HG03159 (cell line): ENCODE measurements at regions not wholly inside any gene's neighbourhood (a gene's known extent, or its start where the extent isn't known, plus 50 kb on each side); places are given as distances from the start of the nearest gene placed in this dataset.
"Not testable (repeated sequence)": the region's sequence is repeated elsewhere in the genome, so short reads cannot be mapped to it uniquely, and the experiment has no call there.

Source experiments
- ATAC-seq: cut with Tn5 transposase; IDR thresholded peaks from one replicate; pipeline ENCODE4 v1.9.1; 2021; ENCODE audit warnings: mild to moderate bottlenecking, moderate library complexity; ENCODE audit not compliant: unreplicated experiment

DNA sequence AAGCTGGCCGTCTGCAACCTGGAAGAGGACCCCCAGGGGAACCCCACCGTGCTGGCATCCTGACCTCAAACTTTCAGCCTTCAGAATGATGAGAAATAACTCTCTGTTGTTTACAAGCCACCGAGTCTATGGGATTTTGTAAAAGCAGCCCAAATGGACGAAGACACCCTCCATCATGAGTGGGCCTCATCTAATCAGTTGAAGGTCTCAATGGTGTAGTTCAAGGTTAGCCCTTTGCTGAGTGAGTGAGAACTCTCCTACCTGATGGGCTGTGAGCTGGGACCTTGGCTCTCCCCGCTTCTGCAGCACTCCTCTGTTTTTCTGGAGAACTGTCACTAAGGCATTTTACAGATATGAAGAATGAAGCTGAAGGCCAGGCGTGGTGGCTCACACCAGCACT is 325.9 kb upstream of the TNRC6C start:
- ATAC-seq, result no peak

- no peak for ATAC-seq
Measured at GRCh38 chr17:77634710-77635109, 323.8 kb upstream of the TNRC6C start.

- no peak for ATAC-seq
Measured at GRCh38 chr17:77635176-77635575, 323.3 kb upstream of the TNRC6C start.

DNA sequence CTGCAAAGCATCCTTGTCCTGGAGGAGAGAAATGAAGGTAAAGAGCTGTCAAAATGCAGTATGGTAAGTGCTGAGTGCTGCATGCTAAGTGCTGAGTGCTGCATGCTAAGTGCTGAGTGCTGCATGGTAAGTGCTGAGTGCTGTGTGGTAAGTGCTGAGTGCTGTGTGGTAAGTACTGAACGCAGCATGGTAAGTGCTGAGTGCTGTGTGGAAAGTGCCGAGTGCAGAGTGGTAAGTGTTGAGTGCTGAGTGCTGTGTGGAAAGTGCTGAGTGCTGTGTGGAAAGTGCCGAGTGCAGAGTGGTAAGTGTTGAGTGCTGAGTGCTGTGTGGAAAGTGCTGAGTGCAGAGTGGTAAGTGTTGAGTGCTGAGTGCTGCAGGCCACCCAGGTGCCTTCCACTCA is 322.7 kb upstream of the TNRC6C start:
- ATAC-seq, result not testable (repeated sequence)

GRCh38 chr17:77636835-77637817 is 321.4 kb upstream of the TNRC6C start:
- ATAC-seq, result no peak

DNA sequence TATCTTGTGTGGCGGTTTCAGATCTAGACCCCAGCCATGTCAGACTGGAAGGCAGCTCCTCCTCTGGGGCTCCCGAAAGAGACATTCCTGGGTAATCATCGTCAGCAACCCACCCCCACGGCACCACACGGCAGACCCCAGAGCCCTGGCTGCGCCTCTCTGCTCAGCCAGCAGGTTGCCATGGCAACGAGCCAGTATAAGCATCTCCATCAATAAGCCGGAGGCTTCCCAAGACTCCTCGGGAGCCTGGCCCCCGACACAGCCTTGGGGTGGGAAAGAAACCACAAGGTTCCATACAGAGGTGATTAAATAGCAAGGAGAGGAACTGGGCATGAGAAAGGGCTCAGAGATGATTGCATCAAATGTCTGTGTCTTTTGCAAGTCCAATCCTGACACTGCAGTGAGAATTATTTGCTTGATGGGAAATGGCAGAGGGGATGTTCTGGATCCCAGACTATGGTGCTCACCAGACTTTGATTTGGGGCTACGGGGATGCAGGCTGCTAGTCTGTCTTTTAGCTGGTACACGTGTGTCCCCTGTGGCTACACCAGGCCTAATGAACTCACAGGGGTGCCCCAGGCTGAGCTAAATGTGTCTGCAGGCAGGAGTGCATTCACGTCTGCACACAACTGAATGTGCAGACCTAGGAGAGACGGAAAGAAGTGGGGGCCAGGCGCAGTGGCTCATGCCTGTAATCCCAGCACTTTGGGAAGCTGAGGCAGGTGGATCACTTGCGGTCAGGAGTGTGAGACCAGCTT is 320.5 kb upstream of the TNRC6C start:
- no peak for ATAC-seq

DNA sequence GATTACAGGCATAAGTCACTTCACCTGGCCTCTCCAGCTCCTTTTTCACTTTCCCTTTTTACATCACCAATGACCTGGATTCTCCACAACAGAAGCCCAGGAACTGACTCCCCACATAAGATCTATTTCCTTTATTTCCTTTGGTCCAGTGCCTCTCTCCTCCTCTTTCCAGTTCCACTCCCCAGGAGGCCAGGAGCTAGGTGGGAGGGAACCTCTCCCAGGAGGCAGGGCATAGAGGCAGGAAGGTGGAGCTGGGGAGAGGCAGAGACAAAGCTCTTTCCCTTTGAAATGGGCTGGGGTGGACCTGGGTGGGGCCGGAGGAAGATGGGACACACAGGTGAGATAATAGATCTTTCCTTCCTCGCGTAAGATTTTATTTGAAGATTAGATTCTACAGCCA is 318.3 kb upstream of the TNRC6C start:
- ATAC-seq, result no peak

DNA sequence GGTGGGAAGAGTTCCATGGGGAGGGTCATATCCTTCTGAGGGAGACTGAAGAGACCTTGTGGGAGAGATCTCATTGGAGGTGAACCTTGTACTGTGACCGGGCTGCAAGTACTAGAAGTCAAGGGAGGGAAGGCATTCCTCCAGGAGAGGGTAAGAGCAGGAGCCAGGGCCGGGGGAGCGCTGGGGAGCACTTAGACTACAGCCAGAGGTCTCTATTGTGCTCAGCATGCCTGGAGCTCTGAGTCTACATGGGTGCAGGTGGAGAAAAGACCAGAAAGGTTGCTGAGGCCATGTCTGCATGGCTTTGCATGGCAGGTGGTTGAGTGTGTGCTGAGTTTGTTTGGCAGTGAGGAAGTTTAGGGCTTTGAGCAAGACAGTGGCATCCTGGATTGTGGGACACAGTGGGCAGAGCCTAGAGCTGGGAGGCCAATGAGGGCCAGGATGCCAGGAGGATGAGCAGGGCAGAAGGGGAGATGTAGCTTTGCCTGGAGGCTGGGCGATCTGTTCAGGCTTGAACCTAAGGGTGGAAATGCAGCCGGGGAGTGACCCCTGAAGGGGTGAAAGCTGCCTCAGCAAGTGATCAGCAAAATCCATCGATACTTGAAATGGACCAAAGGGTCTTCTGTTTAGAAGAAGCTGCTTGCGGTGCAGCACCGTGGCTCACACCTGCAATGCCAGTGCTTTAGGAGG is 317.4 kb upstream of the TNRC6C start:
- ATAC-seq, result no peak

DNA sequence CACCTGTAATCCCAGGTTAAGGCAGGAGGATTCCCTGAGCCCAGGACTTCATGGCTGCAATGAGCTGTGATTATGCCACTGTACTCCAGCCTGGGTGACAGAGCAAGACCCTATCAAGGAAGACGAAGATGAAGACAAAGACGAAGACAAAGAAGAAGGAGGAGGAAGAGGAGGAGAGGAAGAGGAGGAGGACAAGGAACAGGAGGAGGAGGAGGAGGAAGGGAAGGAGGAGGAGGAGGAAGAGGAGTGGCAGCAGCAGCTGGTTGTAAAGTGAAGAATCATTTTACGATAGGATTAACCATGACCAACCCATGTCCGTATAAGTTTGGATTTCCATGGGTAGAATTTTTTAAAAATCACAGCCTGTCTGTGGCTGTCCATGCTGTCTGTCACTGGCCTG is 316.8 kb upstream of the TNRC6C start:
- no peak for ATAC-seq

DNA sequence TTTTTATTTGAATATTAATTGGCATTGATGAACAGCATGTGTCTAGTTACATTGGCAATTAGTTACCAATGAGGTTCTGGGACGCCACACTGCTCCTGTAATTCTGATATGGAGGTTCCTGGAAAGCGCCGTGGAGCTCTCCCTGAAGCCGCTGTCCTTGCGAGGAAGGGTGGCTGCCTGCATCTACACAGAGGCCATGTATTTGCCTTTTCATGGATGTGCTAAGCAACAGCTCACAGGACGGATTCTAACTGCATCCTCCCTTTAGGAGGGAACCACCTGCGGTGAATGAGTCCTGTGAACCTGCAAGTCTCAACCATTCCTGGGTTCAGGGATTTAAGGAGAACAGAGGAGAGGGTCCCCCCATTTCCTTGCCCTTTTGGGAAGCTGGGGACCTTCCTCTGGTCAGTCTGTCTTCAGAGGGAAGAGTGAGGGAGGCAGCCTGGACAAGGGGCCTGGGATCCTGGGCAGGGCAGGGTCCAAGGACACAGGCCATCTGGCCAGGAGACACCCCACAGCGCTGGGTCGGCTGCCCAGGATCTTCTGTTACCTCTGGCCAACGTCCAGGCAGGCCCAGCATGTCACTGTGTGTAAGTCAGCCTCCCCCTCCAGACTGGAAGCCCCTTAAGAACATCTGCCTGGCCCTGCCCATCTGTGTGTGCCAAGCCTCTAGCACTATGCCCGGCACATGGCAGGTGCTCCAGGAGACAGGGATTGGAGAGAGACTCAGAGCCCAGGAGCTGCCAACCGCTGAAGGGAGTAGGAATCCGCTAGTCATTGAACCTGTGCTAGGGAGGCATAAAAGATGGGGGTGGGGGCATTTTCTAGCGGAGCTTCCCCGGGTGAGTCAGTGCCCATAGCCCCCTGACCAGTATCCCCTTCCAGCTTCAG is 314.1 kb upstream of the TNRC6C start:
- ATAC-seq, result no peak

DNA sequence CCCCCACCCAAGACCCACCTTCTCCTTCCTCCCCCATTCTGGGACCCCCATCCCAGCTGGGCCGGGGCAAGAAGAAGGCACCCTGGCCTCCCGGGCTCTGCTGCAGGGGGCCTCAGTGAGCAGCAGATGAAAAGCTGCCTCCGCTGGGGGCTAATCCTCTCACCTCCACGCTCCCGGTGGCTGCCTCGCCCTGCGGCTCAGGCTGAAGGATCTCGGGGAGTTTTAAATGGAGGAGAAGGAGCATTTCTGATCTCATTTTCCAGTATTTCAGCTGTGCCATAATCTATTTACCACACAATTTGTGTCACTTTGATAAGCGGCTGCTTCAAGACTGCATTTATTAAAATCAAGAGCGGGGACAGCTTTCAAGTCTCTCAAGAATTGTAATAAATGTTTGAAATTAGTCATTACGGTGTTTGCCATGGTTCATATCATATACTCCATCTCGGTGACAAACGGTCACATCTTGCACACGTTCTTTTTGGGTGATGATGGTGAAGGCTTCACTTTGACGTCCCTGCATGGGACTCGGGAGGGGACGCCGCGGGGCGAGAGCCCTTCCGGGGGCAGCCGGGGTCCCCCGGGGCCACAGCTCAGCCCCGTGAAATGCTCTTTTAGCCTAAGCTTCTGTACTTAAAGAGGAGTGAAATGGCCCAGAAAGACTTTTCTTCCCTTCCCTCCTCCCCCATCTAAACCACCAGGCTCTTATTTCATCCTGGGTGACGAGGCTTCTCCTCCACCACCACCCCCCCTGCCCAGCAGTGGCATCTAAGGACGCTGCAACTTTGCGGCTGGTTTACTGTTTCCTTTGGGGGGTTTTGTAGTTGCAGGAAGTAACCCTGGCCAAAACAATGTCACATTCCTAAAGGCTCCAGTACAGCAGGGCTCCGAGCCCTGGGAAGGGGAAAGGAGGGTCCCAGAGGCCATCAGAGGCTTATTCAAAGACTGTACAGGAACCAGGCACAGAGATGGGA is 313.1 kb upstream of the TNRC6C start:
- no peak for ATAC-seq

GRCh38 chr17:77646046-77646430 is 312.5 kb upstream of the TNRC6C start:
- ATAC-seq, result no peak

- no peak for ATAC-seq
Measured at GRCh38 chr17:77647531-77647930, 311.0 kb upstream of the TNRC6C start.

DNA sequence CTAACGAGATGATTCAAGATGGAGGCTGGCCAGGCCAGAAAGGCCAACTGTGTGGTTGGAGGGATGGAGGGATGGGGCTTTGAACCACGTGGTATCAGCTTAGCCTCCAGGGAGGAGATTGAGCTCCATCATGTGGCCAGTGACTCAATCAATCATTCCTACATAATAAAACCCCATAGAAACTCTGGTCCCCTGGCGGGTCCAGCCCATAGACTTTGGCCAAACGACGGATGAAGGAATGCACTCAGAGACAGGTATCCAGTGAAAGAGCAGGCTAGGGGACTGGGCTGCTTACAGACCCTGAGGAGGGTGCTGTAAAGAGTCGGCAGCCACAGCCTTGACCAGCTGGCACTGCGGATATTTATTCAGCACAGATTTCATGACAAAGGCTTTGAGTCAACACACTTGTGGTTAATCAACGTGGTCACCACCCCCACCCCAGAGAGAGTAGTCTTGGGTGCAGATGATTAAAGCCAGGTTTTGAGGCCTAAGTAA is 308.7 kb upstream of the TNRC6C start:
- ATAC-seq, result no peak

DNA sequence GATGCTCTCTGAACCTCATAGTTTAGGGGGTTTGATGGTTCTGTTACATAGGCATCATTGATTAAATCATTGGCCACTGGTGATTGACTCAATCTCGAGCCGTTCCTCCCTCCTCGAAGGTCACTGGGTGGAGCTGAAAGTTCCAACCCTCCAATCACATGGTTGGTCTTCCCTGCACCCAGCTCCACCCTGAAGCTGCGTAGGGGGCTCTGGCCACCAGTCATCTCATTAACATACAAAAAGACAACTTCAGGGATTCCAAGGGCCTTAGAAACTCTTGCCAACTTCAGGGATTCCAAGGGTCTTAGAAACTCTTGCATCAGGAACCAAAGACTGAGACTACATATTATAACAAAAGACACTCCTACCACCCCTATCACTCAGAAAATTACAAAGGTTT is 306.5 kb upstream of the TNRC6C start:
- no peak for ATAC-seq

- no peak for ATAC-seq
Measured at GRCh38 chr17:77654296-77654695, 304.2 kb upstream of the TNRC6C start.

DNA sequence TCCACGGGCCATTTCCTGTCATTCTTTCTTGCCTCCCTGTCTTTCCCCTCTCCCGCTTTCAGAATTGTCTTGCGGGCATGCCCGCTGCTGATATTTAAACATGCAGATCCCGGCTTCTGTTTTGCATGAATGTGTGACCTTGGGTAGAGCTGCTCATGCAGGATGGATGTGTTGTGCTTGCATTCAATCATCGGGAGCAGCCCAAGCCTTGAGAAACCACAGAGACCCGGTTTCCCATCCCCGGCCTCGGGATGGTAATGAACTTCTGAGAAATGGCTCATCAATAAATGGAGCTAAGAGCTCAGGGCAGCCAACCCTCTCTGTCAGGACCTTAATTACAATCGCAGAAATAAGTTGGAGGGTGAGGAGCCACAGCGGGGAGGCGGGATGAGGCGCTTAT is 303.7 kb upstream of the TNRC6C start:
- no peak for ATAC-seq

GRCh38 chr17:77656054-77656453 is 302.4 kb upstream of the TNRC6C start:
- no peak for ATAC-seq

GRCh38 chr17:77657839-77658238 is 300.7 kb upstream of the TNRC6C start:
- no peak for ATAC-seq
